Psoas muscle (tissue), 7 donors: ENCODE measurements at regions not wholly inside any gene's neighbourhood (a gene's known extent, or its start where the extent isn't known, plus 50 kb on each side); places are given as distances from the start of the nearest gene placed in this dataset.

Experiments
- ATAC-seq, 4 donors: fragments of 200-7000 bp; cut with Tn5 transposase; one replicate each; pipeline ENCODE4 v1.9.1; 2020; ENCODE audit warnings: moderate library complexity in 3 of 4, mild to moderate bottlenecking in 2 of 4
- DNase-seq, 2 donors: peaks; one replicate each; pipeline ENCODE4 v3.0.0-alpha.2; 2020
- H3K27ac ChIP-seq: fragments of 200-600 bp; one replicate; pipeline ENCODE4 v1.8.0; 2022
- H3K27me3 ChIP-seq, 3 donors: fragments of 200-600 bp in 1 of 3; one replicate each; pipeline versions ENCODE4 v1.6.1 to v1.8.0; 2013 to 2022; ENCODE audit warnings: low read length in 2 of 3, mild to moderate bottlenecking in 2 of 3, moderate library complexity in 1 of 3; ENCODE audit not compliant: insufficient read depth in 3 of 3
- H3K36me3 ChIP-seq, 2 donors: fragments of 200-600 bp in 1 of 2; one replicate each; pipeline versions ENCODE4 v1.6.1 to v1.8.0; 2013 to 2022; ENCODE audit warnings: low read depth in 1 of 2, mild to moderate bottlenecking in 1 of 2, moderate library complexity in 1 of 2; ENCODE audit not compliant: insufficient read depth in 1 of 2
- H3K4me1 ChIP-seq: fragments of 200-600 bp; one replicate; pipeline ENCODE4 v1.8.0; 2022
- H3K4me3 ChIP-seq: fragments of 200-600 bp; one replicate; pipeline ENCODE4 v1.8.0; 2022; ENCODE audit warnings: mild to moderate bottlenecking
- H3K9me3 ChIP-seq: fragments of 200-600 bp; one replicate; pipeline ENCODE4 v1.8.0; 2022
- CTCF ChIP-seq: fragments of 200-600 bp; IDR thresholded peaks from one replicate; pipeline ENCODE4 v1.8.0; 2022; ENCODE audit warnings: antibody characterized with exemption
- WGBS, 3 donors: extraction: QIAGEN DNeasy Blood & Tissue Kit; methylation state at CpG; one replicate each; pipeline versions ENCODE4 v1.1.6 to v1.1.7; 2013; 5-methylcytosine and 5-hydroxymethylcytosine counted together
- intact Hi-C, 2 donors: fragments of 100-400 bp; cut with DNase I; formaldehyde crosslinking; loops; one replicate each; pipeline versions ENCODE4 v1.11.0 to v1.14.2; 2022
- donor health status: healthy with polysubstance abuse.
- donor health status: DM: no; HTN: no; CAD: no; lungs with moderate emphysema.
- donor health status: Bipolar disorder and iron deficiency.
- donor health status: healthy.
- donor health status: DM: yes; HTN: yes; CAD: no.
- donor health status: DM: no; HTN: no; CAD: no.
- donor health status: DM: yes; HTN: yes; CAD: no.

GRCh38 chr18:55031979-55032378 lies 72.7 kb upstream of the CCDC68 start:
- DNase-seq, result no peak
- no peaks in the 10 kb centered on the region for H3K9me3 ChIP-seq
- peaks cover 0 to 3% (median 0%) of the 10 kb centered on the region in 3 donors for H3K27me3 ChIP-seq
- ATAC-seq, result no peak
- 25 to 34% (median 27%) methylated on average over 5 of the region's 5 CpGs for whole genome bisulfite sequencing, 3 donors
- H3K36me3 ChIP-seq, result no peaks in the 10 kb centered on the region
- intact Hi-C loops, result no loop called here
- TF ChIP-seq CTCF, result no peak
- no peaks in the 10 kb centered on the region for H3K4me1 ChIP-seq
- H3K27ac ChIP-seq, result no peak overlapping the region
- H3K4me3 ChIP-seq, result no peak overlapping the region

- Histone ChIP-seq H3K4me3 (no peak overlapping the region), H3K27ac (no peak overlapping the region), H3K4me1 (no peaks in the 10 kb centered on the region), H3K27me3 (peaks cover 0 to 3% (median 0%) of the 10 kb centered on the region in 3 donors), H3K36me3 (no peaks in the 10 kb centered on the region), H3K9me3 (no peaks in the 10 kb centered on the region)
- TF ChIP-seq CTCF, result no peak
- WGBS, 3 donors, result 68 to 71% (median 68%) methylated on average over 3 of the region's 3 CpGs
- no peak for DNase-seq
- intact Hi-C loops, result no loop called here
- ATAC-seq, result no peak
These were observed 72.3 kb upstream of the CCDC68 start for GRCh38 chr18:55031576-55031975.

GRCh38 chr18:55031164-55031563 lies 71.9 kb upstream of the CCDC68 start:
- no peak for ATAC-seq
- DNase-seq, result no peak
- intact Hi-C loops, result no loop called here
- H3K27ac ChIP-seq, result no peak overlapping the region
- TF ChIP-seq CTCF, result no peak
- H3K9me3 ChIP-seq, result no peaks in the 10 kb centered on the region
- H3K4me1 ChIP-seq, result no peaks in the 10 kb centered on the region
- H3K4me3 ChIP-seq, result no peak overlapping the region
- peaks cover 0 to 3% (median 0%) of the 10 kb centered on the region in 3 donors for H3K27me3 ChIP-seq
- no peaks in the 10 kb centered on the region for H3K36me3 ChIP-seq
- 79 to 83% (median 82%) methylated on average over 2 of the region's 2 CpGs for WGBS, 3 donors

- Histone ChIP-seq H3K36me3 (no peaks in the 10 kb centered on the region), H3K27me3 (peaks cover 0 to 3% (median 0%) of the 10 kb centered on the region in 3 donors), H3K4me1 (no peaks in the 10 kb centered on the region), H3K27ac (no peak overlapping the region), H3K9me3 (no peaks in the 10 kb centered on the region), H3K4me3 (no peak overlapping the region)
- TF ChIP-seq CTCF, result no peak
- intact Hi-C loops, result no loop called here
- ATAC-seq, result no peak
- no peak for DNase-seq
These were observed 65.3 kb upstream of the CCDC68 start for GRCh38 chr18:55024564-55024963.

GRCh38 chr18:55018602-55019001 lies 59.3 kb upstream of the CCDC68 start:
- H3K9me3 ChIP-seq, result no peaks in the 10 kb centered on the region
- no peaks in the 10 kb centered on the region for H3K4me1 ChIP-seq
- TF ChIP-seq CTCF, result no peak
- DNase-seq (no peak), ATAC-seq (no peak)
- H3K36me3 ChIP-seq, result no peaks in the 10 kb centered on the region
- no peaks in the 10 kb centered on the region for H3K27me3 ChIP-seq
- intact Hi-C loops, result no loop called here
- no peak overlapping the region for H3K4me3 ChIP-seq
- no peak overlapping the region for H3K27ac ChIP-seq
